HFFc6 (cell line): ENCODE measurements at regions not wholly inside any gene's neighbourhood (a gene's known extent, or its start where the extent isn't known, plus 50 kb on each side); places are given as distances from the start of the nearest gene placed in this dataset.

ENCODE experiments used
- DNase-seq: peaks from one replicate; pipeline ENCODE4 v3.0.0-alpha.2; 2018
- H3K27ac Mint-ChIP-seq: 2 replicates; pipeline ENCODE4 v1.8.0; 2020; ENCODE audit warnings: mild to moderate bottlenecking, mixed read lengths
- H3K27me3 Mint-ChIP-seq: 2 replicates; pipeline ENCODE4 v1.8.0; 2021; ENCODE audit warnings: mild to moderate bottlenecking, moderate library complexity, mixed read lengths; ENCODE audit not compliant: insufficient read depth
- H3K36me3 Mint-ChIP-seq: 2 replicates; pipeline ENCODE4 v1.8.0; 2021; ENCODE audit warnings: low read depth, mixed read lengths
- H3K4me1 Mint-ChIP-seq: 2 replicates; pipeline ENCODE4 v1.8.0; 2020; ENCODE audit warnings: low read depth, mixed read lengths
- H3K4me3 Mint-ChIP-seq: 2 replicates; pipeline ENCODE4 v1.8.0; 2020; ENCODE audit warnings: mild to moderate bottlenecking, moderate library complexity, mixed read lengths
- H3K9me3 Mint-ChIP-seq: 2 replicates; pipeline ENCODE4 v1.8.0; 2020; ENCODE audit warnings: mild to moderate bottlenecking, mixed read lengths
- TF ChIP-seq, protein P1 (sequence below): fragments of 200-600 bp; sonication (generic); IDR thresholded peaks from 2 replicates; pipeline ENCODE4 v1.5.0; 2021; ENCODE audit warnings: antibody characterized with exemption, mild to moderate bottlenecking

DNA sequence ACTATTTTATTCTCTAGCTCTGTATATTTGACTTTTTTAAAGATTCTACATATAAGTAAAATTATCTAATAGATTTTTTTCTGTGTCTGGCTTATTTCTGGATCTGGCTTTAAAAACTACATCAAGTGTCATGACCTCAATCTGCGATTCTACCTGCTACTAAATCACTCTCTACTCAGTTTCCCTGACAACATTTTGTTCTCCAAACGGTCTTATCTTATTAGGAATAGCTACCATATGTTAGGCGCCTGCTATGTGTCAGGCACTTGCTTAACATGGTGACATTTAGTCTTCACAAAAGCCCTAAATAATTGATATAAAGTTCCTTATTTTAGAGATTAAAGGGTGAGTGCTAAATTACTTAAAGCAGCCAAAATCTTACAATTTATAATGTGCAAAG, 1362.9 kb upstream of the FLRT2 start:
- Mint-ChIP-seq H3K27ac (no peak overlapping the region), H3K36me3 (no peaks in the 10 kb centered on the region), H3K9me3 (peaks cover 20% of the 10 kb centered on the region), H3K4me3 (no peak overlapping the region), H3K4me1 (no peaks in the 10 kb centered on the region), H3K27me3 (no peaks in the 10 kb centered on the region; the same call in 1 of the 2 replicates)
- TF ChIP-seq, protein P1, sequence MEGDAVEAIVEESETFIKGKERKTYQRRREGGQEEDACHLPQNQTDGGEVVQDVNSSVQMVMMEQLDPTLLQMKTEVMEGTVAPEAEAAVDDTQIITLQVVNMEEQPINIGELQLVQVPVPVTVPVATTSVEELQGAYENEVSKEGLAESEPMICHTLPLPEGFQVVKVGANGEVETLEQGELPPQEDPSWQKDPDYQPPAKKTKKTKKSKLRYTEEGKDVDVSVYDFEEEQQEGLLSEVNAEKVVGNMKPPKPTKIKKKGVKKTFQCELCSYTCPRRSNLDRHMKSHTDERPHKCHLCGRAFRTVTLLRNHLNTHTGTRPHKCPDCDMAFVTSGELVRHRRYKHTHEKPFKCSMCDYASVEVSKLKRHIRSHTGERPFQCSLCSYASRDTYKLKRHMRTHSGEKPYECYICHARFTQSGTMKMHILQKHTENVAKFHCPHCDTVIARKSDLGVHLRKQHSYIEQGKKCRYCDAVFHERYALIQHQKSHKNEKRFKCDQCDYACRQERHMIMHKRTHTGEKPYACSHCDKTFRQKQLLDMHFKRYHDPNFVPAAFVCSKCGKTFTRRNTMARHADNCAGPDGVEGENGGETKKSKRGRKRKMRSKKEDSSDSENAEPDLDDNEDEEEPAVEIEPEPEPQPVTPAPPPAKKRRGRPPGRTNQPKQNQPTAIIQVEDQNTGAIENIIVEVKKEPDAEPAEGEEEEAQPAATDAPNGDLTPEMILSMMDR, result no peak
- no peak for DNase-seq

DNA sequence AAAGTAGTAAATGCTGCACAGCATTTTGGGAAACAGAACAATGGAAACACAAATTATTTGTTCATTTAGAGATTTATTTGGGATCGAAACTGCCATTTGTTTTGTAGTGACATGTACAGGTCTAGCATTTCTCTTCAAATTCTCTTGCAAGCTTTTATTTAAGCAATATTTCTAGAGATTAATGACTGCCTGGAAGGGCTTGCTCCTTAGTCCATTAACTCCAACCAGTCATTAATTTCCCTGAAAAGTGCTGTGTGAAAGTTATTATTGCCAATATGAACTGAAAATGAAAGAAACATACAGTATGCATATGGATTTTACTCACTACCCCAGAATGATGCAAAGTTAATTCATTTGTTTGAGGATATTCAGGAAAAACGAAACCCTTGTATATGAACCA, 1349.6 kb upstream of the FLRT2 start:
- H3K9me3 Mint-ChIP-seq, result peaks cover 11% of the 10 kb centered on the region
- TF ChIP-seq, protein P1, result no peak

DNA sequence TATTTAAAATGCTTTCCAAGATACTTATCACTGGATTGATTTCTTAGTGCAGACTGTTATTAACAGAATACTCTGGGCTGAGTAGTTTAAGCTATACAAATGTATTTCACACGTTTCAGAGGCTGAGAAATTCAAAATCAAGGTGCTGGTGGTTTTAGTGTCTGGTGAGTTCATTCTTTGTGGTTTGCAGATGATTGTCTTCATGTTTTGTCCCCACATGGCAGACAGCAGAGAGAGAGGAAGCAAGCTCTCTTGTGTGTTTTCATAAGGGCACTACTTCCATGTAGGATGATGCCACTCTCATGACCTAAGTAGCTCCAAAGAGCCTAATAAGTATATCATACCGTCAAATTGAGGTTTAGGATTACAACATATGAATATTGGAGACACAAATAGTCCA, 1348.9 kb upstream of the FLRT2 start:
- H3K36me3 Mint-ChIP-seq, result no peaks in the 10 kb centered on the region
- TF ChIP-seq, protein P1, result no peak
- H3K9me3 Mint-ChIP-seq, result peaks cover 6% of the 10 kb centered on the region
- no peak overlapping the region for H3K27ac Mint-ChIP-seq
- H3K4me3 Mint-ChIP-seq, result no peak overlapping the region
- H3K4me1 Mint-ChIP-seq, result no peaks in the 10 kb centered on the region
- no peaks in the 10 kb centered on the region for H3K27me3 Mint-ChIP-seq
- DNase-seq, result no peak

More for the DNA sequence above, 1349.6 kb upstream of the FLRT2 start:
- no peak overlapping the region for H3K27ac Mint-ChIP-seq
- H3K27me3 Mint-ChIP-seq, result no peaks in the 10 kb centered on the region
- no peak for DNase-seq
- H3K4me3 Mint-ChIP-seq, result no peak overlapping the region
- no peaks in the 10 kb centered on the region for H3K36me3 Mint-ChIP-seq
- H3K4me1 Mint-ChIP-seq, result no peaks in the 10 kb centered on the region

DNA sequence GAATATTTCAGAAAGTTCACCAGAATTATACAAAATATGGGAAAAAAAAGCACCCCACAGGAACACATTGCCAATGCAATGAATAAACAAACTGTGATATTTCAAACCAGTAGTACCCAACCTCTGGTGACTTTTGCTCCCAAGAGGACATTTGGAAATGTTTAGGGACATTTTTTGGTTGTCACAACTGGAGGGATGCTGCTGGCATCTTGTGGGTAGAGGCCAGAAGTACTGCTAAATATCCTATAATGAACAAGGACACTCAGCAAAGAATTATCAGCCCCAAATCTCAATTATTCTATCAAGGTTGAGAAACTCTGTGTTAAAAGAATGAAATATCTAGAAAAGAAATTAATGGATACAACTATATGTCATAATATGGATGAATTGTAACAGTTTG, 1334.4 kb upstream of the FLRT2 start:
- H3K4me1 Mint-ChIP-seq, result no peaks in the 10 kb centered on the region
- no peak for DNase-seq
- peaks cover 1% of the 10 kb centered on the region; the same call in 1 of the 2 replicates for H3K27me3 Mint-ChIP-seq
- TF ChIP-seq, protein P1, result no peak
- H3K36me3 Mint-ChIP-seq, result no peaks in the 10 kb centered on the region
- H3K27ac Mint-ChIP-seq, result no peak overlapping the region
- no peak overlapping the region for H3K4me3 Mint-ChIP-seq
- peaks cover 43% of the 10 kb centered on the region for H3K9me3 Mint-ChIP-seq

DNA sequence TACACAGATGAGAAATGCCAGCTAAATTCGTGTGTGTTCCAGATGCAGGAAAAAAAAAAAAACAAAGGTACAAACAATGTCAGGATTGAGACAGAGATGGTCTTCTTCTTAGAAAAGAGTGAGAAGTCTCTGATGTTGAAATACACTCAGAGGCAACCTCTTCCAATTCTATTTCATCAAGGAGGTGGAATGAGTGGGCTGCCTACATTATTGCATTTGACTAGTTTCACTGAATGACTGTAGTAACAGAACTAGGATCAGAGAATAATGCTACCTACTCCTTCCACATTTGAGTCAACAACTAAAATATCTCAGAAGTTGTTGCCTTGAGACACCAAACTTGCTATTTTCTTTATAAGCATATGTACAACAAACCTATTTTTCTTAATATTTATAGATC, 1332.2 kb upstream of the FLRT2 start:
- Mint-ChIP-seq H3K4me3 (no peak overlapping the region), H3K4me1 (no peaks in the 10 kb centered on the region), H3K27me3 (peaks cover 1% of the 10 kb centered on the region; the same call in 1 of the 2 replicates), H3K27ac (no peak overlapping the region), H3K36me3 (no peaks in the 10 kb centered on the region), H3K9me3 (peaks cover 48% of the 10 kb centered on the region)
- TF ChIP-seq, protein P1, result no peak
- DNase-seq, result no peak

DNA sequence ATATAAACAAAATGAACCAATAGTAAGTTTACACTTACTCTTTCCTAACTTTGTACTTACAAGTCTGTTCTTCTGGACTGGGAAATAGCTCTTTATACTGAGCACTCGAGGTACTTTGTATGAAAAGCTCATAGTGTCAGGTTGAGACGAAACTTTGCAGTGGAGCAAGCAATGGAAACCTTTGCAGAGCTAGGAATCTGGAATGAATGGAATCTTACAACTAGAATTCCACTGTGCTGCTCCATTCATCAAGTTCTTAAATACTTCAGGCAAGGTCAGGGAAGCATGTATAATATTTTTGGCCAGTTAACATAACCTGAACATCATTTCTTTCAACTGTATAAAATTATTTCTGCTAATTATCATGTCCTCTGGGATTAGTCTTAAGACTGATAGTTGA, 1327.5 kb upstream of the FLRT2 start:
- no peak overlapping the region for H3K4me3 Mint-ChIP-seq
- TF ChIP-seq, protein P1, result no peak
- no peaks in the 10 kb centered on the region for H3K36me3 Mint-ChIP-seq
- peaks cover 1% of the 10 kb centered on the region; the same call in 1 of the 2 replicates for H3K27me3 Mint-ChIP-seq
- no peaks in the 10 kb centered on the region for H3K4me1 Mint-ChIP-seq
- H3K9me3 Mint-ChIP-seq, result peaks cover 40% of the 10 kb centered on the region
- H3K27ac Mint-ChIP-seq, result no peak overlapping the region
- no peak for DNase-seq
